ENCODE measurements at regions not wholly inside any gene's neighbourhood (a gene's known extent, or its start where the extent isn't known, plus 50 kb on each side); places are given as distances from the start of the nearest gene placed in this dataset.

GRCh38 chr14:101193106-101193844, 289.8 kb upstream of the RTL1 start:
- DNase-seq (ENCODE audit: low read depth in 2 of 2): no peak

GRCh38 chr14:101193845-101194372, 290.4 kb upstream of the RTL1 start:
- no peak for DNase-seq (ENCODE audit: low read depth in 2 of 2)

- no peak for DNase-seq (ENCODE audit: low read depth in 2 of 2)
These were observed 291.1 kb upstream of the RTL1 start for GRCh38 chr14:101194373-101195308.

GRCh38 chr14:101195309-101195901, 291.9 kb upstream of the RTL1 start:
- DNase-seq (ENCODE audit: low read depth in 2 of 2): no peak

- DNase-seq (ENCODE audit: low read depth in 2 of 2): no peak
These were observed 292.7 kb upstream of the RTL1 start for GRCh38 chr14:101196051-101196712.

GRCh38 chr14:101196795-101197590, 293.5 kb upstream of the RTL1 start:
- no peak for DNase-seq (ENCODE audit: low read depth in 2 of 2)

GRCh38 chr14:101197595-101198397, 294.3 kb upstream of the RTL1 start:
- DNase-seq (ENCODE audit: low read depth in 2 of 2): no peak

GRCh38 chr14:101198398-101199027, 295.0 kb upstream of the RTL1 start:
- DNase-seq (ENCODE audit: low read depth in 2 of 2): no peak

- no peak for DNase-seq (ENCODE audit: low read depth in 2 of 2)
These were observed 295.7 kb upstream of the RTL1 start for GRCh38 chr14:101199028-101199770.

- DNase-seq (ENCODE audit: low read depth in 2 of 2): no peak
These were observed 296.6 kb upstream of the RTL1 start for GRCh38 chr14:101200008-101200649.

GRCh38 chr14:101200650-101201516, 297.4 kb upstream of the RTL1 start:
- no peak for DNase-seq (ENCODE audit: low read depth in 2 of 2)

- no peak for DNase-seq (ENCODE audit: low read depth in 2 of 2)
These were observed 298.1 kb upstream of the RTL1 start for GRCh38 chr14:101201535-101202151.

GRCh38 chr14:101202627-101203404, 299.3 kb upstream of the RTL1 start:
- DNase-seq (ENCODE audit: low read depth in 2 of 2): no peak

- no peak for DNase-seq (ENCODE audit: low read depth in 2 of 2)
These were observed 303.0 kb upstream of the RTL1 start for GRCh38 chr14:101206556-101206955.

- DNase-seq (ENCODE audit: low read depth in 2 of 2): no peak
These were observed 303.5 kb upstream of the RTL1 start for GRCh38 chr14:101207041-101207440.

- no peak for DNase-seq (ENCODE audit: low read depth in 2 of 2)
These were observed 304.4 kb upstream of the RTL1 start for GRCh38 chr14:101207897-101208296.

Measured in stimulated activated CD8-positive, alpha-beta memory T cell treated with anti-CD3 and anti-CD28 coated beads, Interleukin-2, amount 100 ng/mL, for 1 hour (primary cell).